ENCODE measurements at regions not wholly inside any gene's neighbourhood (a gene's known extent, or its start where the extent isn't known, plus 50 kb on each side); places are given as distances from the start of the nearest gene placed in this dataset.

- no peak for TF ChIP-seq CTCF (IDR thresholded peaks at IDR 0.05)
- TF ChIP-seq POLR2AphosphoS5 (IDR thresholded peaks at IDR 0.05), result no peak
- TF ChIP-seq EP300 (IDR thresholded peaks at IDR 0.05), result no peak
- no peak for TF ChIP-seq POLR2A (IDR thresholded peaks at IDR 0.05)
These were observed 93.9 kb downstream of the DYRK2 start for GRCh38 chr12:67742461-67742860.

Measured in gastroesophageal sphincter (tissue), 3 donors.